T-helper 2 cell treated with Interferon-gamma antibody and Interleukin-4, amounts not matched to agents 5 μg/mL and 100 μg/mL, for 36 hours (primary cell): ENCODE measurements at regions not wholly inside any gene's neighbourhood (a gene's known extent, or its start where the extent isn't known, plus 50 kb on each side); places are given as distances from the start of the nearest gene placed in this dataset.
A peak's percentile ranks its signal among the peaks of the same experiment; 100 is the strongest.
"Not testable (repeated sequence)": the region's sequence is repeated elsewhere in the genome, so short reads cannot be mapped to it uniquely, and the experiment has no call there.

Experiments
- DNase-seq: peaks from one replicate; pipeline ENCODE4 v3.0.0; 2021; ENCODE audit warnings: low spot score
- H3K27ac Mint-ChIP-seq: one replicate; pipeline ENCODE4 v1.8.0; 2021; ENCODE audit warnings: mild to moderate bottlenecking, mixed read lengths
- H3K27me3 Mint-ChIP-seq: one replicate; pipeline ENCODE4 v1.8.0; 2021; ENCODE audit warnings: low read depth, mixed read lengths
- H3K36me3 Mint-ChIP-seq: one replicate; pipeline ENCODE4 v1.8.0; 2021; ENCODE audit warnings: low read depth, mixed read lengths
- H3K4me1 Mint-ChIP-seq: one replicate; pipeline ENCODE4 v1.8.0; 2021; ENCODE audit warnings: low read depth, mixed read lengths
- H3K4me3 Mint-ChIP-seq: one replicate; pipeline ENCODE4 v1.8.0; 2022; ENCODE audit warnings: mild to moderate bottlenecking, moderate library complexity, mixed read lengths
- H3K9me3 Mint-ChIP-seq: one replicate; pipeline ENCODE4 v1.8.0; 2021; ENCODE audit warnings: mixed read lengths

- Mint-ChIP-seq H3K27me3 (peaks cover 17% of the 10 kb centered on the region), H3K4me3 (no peak overlapping the region), H3K4me1 (no peaks in the 10 kb centered on the region), H3K36me3 (no peaks in the 10 kb centered on the region), H3K27ac (no peak overlapping the region), H3K9me3 (no peaks in the 10 kb centered on the region)
- DNase-seq: no peak
Observed at GRCh38 chr22:22784249-22785039, 103.2 kb upstream of the IGLL5 start.

- Mint-ChIP-seq H3K9me3 (no peaks in the 10 kb centered on the region), H3K27me3 (peaks cover 17% of the 10 kb centered on the region), H3K36me3 (no peaks in the 10 kb centered on the region), H3K4me1 (peaks cover 10% of the 10 kb centered on the region), H3K4me3 (no peak overlapping the region), H3K27ac (no peak overlapping the region)
- no peak for DNase-seq
Observed at GRCh38 chr22:22785316-22786065, 102.1 kb upstream of the IGLL5 start.

- no peak overlapping the region for H3K27ac Mint-ChIP-seq
- DNase-seq: no peak
- peaks cover 17% of the 10 kb centered on the region for H3K4me1 Mint-ChIP-seq
- no peak overlapping the region for H3K4me3 Mint-ChIP-seq
- H3K9me3 Mint-ChIP-seq: no peaks in the 10 kb centered on the region
- no peaks in the 10 kb centered on the region for H3K36me3 Mint-ChIP-seq
- H3K27me3 Mint-ChIP-seq: peaks cover 13% of the 10 kb centered on the region
Observed at GRCh38 chr22:22786301-22787115, 101.1 kb upstream of the IGLL5 start.

GRCh38 chr22:22787151-22787550 lies 100.5 kb upstream of the IGLL5 start:
- H3K27me3 Mint-ChIP-seq: peaks cover 10% of the 10 kb centered on the region
- peaks cover 18% of the 10 kb centered on the region for H3K4me1 Mint-ChIP-seq
- no peak overlapping the region for H3K27ac Mint-ChIP-seq

DNA sequence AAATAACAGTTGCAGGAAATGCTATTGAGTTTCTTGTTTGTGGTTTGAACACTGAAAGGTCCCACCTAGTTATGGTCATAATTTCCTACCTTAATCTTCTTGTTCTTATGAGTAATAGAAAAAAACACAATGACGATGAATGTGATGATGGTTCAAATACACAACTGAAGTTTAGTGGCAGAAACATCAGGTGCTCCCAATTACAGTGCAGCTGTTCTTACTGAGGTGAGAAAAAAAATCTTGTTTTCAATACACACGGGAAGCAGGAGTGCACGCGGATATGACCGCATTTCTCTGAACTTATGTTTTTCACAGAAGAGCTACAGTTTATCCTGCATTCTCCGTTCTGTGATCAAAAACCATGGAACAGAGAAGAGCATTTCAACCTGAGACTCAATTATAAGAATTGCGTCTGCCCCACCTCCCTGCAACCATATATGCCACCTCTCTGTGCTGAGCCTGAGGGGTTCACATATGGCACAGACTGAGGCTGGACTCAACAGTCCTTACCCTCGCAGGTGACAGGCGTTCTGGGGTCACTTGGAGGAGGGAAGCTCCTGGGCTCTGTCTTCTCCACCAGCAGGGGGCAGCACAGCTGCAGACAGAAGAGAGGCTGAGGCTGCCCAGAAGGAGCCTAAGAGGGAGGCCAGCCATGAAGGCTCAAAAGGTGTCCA lies 99.7 kb upstream of the IGLL5 start:
- Mint-ChIP-seq H3K27ac (no peak overlapping the region), H3K4me1 (peaks cover 18% of the 10 kb centered on the region), H3K9me3 (no peaks in the 10 kb centered on the region), H3K4me3 (no peak overlapping the region), H3K36me3 (no peaks in the 10 kb centered on the region), H3K27me3 (peaks cover 10% of the 10 kb centered on the region)
- peak; percentile 50 for DNase-seq

More at GRCh38 chr22:22787151-22787550, 100.5 kb upstream of the IGLL5 start:
- no peaks in the 10 kb centered on the region for H3K9me3 Mint-ChIP-seq
- H3K4me3 Mint-ChIP-seq: no peak overlapping the region
- H3K36me3 Mint-ChIP-seq: no peaks in the 10 kb centered on the region
- no peak for DNase-seq

- Mint-ChIP-seq H3K27me3 (peaks cover 9% of the 10 kb centered on the region), H3K4me3 (no peak overlapping the region), H3K27ac (no peak overlapping the region), H3K9me3 (no peaks in the 10 kb centered on the region), H3K36me3 (no peaks in the 10 kb centered on the region), H3K4me1 (peaks cover 18% of the 10 kb centered on the region)
- no peak for DNase-seq
Observed at GRCh38 chr22:22788460-22789037, 99.1 kb upstream of the IGLL5 start.

DNA sequence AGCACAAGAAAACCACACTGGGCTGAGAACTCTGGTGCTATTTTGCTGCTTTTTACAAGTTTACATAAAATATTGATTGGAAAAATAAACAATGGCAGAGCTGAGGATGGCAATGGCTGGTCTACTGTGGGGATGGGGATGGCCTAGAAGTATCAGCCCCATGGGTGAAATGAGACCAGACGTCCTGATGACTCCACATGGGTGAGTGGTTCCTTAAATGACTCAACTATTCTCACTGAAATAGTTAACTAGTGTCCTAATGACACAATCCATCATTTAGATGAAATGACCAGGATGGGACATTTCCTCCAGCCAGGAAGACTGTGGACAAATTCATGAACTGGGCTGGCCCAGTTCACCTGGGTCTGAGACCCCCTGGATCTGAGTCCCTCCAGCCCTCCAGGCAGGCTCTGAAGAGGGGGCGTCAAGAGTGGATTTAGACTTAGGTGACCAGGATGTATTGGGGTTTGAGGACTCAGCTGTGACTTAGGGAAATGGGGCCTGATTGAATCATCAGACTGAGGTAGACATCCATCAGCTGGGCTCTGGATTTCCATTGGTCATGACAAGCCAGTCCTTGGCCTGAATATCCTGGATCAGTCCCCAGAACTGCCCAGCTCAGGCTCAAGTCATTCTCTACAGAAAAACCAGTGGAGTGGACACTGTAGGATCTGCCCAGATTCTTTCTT lies 98.2 kb upstream of the IGLL5 start:
- H3K27ac Mint-ChIP-seq: no peak overlapping the region
- DNase-seq: no peak
- peaks cover 18% of the 10 kb centered on the region for H3K4me1 Mint-ChIP-seq
- peaks cover 7% of the 10 kb centered on the region for H3K27me3 Mint-ChIP-seq
- no peaks in the 10 kb centered on the region for H3K36me3 Mint-ChIP-seq
- H3K9me3 Mint-ChIP-seq: no peaks in the 10 kb centered on the region
- H3K4me3 Mint-ChIP-seq: no peak overlapping the region

DNA sequence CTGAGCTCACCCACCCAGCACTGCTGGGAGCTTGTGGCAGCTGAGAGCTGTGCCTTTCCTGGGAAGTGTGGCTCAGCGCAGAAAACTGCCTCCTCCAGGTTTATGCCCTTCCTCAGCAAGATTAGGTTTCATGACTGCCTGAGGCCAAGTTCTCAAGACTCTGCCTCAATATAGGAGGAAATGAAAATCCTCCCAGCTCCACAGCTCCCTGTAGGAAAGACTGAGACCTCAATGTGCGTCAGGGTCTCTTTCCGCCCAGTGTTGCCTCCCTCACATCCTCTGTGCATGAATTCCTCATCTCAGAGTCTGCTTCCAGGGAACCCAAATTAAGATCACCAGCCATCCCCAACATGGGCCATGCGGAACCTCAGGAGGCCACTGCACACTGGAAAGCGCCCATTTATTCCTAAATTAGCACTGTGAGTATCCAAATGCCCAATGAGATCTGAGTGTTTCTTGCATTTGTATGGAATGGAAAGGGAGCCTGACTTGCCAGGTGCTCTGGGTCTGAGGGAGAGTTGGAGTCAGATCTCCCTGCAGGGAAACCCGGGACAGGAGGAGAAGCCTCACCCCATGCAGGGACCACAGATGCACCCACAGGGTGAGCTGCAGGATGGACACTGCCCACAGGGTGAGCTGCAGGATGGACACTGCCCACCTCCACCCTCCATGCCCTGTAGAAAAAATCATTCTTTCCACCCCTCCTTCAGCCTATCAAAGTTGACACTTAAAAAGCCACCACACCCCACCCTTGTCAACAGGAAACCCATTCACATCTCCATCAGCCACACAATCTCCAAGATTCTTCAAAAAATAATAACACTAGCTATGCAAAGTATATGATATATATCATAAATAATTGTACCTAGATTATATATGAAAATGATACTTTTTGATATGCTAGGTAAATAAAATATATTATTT lies 97.4 kb upstream of the IGLL5 start:
- H3K36me3 Mint-ChIP-seq: no peaks in the 10 kb centered on the region
- peaks cover 1% of the 10 kb centered on the region for H3K27me3 Mint-ChIP-seq
- DNase-seq: no peak
- no peaks in the 10 kb centered on the region for H3K9me3 Mint-ChIP-seq
- H3K4me3 Mint-ChIP-seq: peak overlapping the region; percentile 18
- peaks cover 18% of the 10 kb centered on the region for H3K4me1 Mint-ChIP-seq
- H3K27ac Mint-ChIP-seq: no peak overlapping the region

DNA sequence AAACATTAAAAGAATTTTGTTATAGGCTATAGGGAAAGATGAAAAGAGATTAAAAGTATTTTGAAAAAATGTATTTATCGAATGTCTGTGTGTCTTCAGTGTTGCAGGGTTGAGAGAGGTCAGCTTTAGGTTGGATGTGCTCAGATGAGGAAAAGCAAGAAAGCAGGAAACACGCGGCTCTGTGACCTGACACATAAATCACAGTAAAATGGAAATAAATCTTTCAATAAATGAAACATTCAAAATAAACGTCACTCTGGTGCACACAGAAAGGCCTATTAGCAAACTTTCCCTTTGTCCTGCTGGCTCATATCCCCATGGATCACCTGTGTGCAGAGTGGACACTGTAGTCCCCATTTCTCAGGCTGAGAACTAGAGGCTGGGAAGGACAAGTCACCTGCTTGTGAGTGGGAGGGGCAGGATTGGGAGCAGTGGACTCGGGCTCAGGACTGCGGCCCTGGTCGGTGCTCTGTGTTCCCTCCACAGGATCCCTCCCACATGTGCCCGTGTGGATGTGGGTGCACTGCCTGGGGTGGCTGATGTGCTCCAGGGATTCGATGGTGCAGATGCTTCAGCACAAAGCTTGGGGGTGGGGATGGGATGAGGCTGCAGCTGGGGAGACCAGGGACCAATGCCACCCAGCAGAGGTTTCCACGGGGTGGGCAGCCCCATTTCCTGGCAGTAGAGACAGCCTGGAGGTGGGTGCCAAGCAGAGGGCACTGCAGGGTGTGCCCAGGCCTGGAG lies 96.0 kb upstream of the IGLL5 start:
- Mint-ChIP-seq H3K27me3 (no peaks in the 10 kb centered on the region), H3K9me3 (no peaks in the 10 kb centered on the region), H3K4me1 (peaks cover 18% of the 10 kb centered on the region), H3K36me3 (no peaks in the 10 kb centered on the region), H3K4me3 (no peak overlapping the region), H3K27ac (no peak overlapping the region)
- DNase-seq: no peak

DNA sequence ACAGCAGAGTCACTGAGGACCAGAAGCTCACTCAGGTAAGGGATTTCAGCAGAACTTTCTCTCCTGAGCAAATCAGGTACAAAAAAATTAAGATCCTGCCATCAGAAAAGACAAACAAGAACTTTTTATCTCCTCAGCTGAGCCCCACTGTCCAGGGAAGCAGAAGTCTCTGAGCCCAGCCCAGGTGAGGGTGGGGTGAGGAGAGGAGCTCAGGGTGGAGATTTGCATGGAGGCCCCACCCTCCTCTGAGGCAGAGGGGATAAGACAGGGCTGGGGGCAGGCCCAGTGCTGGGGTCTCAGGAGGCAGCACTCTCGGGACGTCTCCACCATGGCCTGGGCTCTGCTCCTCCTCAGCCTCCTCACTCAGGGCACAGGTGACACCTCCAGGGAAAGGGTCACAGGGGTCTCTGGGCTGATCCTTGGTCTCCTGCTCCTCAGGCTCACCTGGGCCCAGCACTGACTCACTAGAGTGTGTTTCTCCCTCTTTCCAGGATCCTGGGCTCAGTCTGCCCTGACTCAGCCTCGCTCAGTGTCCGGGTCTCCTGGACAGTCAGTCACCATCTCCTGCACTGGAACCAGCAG lies 95.3 kb upstream of the IGLL5 start:
- not testable (repeated sequence) for H3K27ac Mint-ChIP-seq, H3K9me3 Mint-ChIP-seq, H3K36me3 Mint-ChIP-seq, DNase-seq, H3K27me3 Mint-ChIP-seq, H3K4me3 Mint-ChIP-seq
- peaks cover 18% of the 10 kb centered on the region for H3K4me1 Mint-ChIP-seq

DNA sequence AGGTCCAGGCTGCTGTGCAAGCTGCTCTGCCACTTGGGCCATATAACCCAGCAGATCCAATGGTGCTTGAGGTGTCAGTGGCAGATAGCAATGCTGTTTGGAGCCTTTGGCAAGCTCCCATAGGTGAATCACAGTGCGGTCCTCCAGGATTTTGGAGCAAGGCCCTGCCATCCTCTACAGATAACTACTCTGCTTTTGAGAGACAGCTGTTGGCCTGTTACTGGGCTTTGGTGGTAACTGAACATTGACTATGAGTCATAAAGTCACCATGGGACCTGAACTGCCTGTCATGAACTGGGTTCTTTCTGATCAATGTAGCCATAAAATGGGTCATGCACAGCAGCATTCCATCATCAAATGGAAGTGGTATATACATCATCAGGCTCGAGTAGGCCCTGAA lies 92.0 kb upstream of the IGLL5 start:
- not testable (repeated sequence) for H3K9me3 Mint-ChIP-seq, H3K4me1 Mint-ChIP-seq, H3K27me3 Mint-ChIP-seq, H3K4me3 Mint-ChIP-seq, H3K27ac Mint-ChIP-seq, H3K36me3 Mint-ChIP-seq, DNase-seq
